ENCODE measurements at regions not wholly inside any gene's neighbourhood (a gene's known extent, or its start where the extent isn't known, plus 50 kb on each side); places are given as distances from the start of the nearest gene placed in this dataset.

GRCh38 chr6:122165014-122165413 lies 234.4 kb upstream of the HSF2 start:
- TF ChIP-seq CTCF (IDR thresholded peaks at IDR 0.05) (no peak), POLR2A (IDR thresholded peaks at IDR 0.05) (no peak)

Data from heart left ventricle (tissue), 13 donors.